Loucy (cell line): ENCODE measurements at regions not wholly inside any gene's neighbourhood (a gene's known extent, or its start where the extent isn't known, plus 50 kb on each side); places are given as distances from the start of the nearest gene placed in this dataset.

Source experiments
- CTCF ChIP-seq: fragments of 200-600 bp; sonication (generic); conservative IDR thresholded peaks from 2 replicates; pipeline ENCODE4 v1.5.1; 2014; ENCODE audit warnings: mild to moderate bottlenecking, antibody characterized with exemption, low read length
- EZH2phosphoT487 ChIP-seq: fragments of 200-600 bp; IDR thresholded peaks from 2 replicates; pipeline ENCODE4 v1.6.1; 2018; ENCODE audit warnings: antibody characterized with exemption, mild to moderate bottlenecking, moderate library complexity, borderline replicate concordance

GRCh38 chr11:82059505-82059904 lies 674.2 kb downstream of the FAM181B start:
- TF ChIP-seq CTCF = no peak
- no peak for TF ChIP-seq EZH2phosphoT487
